SK-N-SH treated with all-trans-retinoic acid at 6 μM for 48 hours (cell line): ENCODE measurements at regions not wholly inside any gene's neighbourhood (a gene's known extent, or its start where the extent isn't known, plus 50 kb on each side); places are given as distances from the start of the nearest gene placed in this dataset.

ENCODE experiments used
- ATAC-seq: fragments of 200-7000 bp; cut with Tn5 transposase; 3 replicates; pipeline ENCODE4 v1.9.1; 2020; ENCODE audit warnings: mild to moderate bottlenecking, moderate library complexity
- ARNTL ChIP-seq: fragments of 450-650 bp; formaldehyde crosslinking; IDR thresholded peaks from 2 replicates; pipeline ENCODE4 v1.5.0; 2020; ENCODE audit warnings: low read depth, mild to moderate bottlenecking, moderate library complexity, borderline replicate concordance
- BACH2 ChIP-seq: fragments of 250-450 bp; sonication (Bioruptor Pico); IDR thresholded peaks from 2 replicates; pipeline ENCODE4 v1.9.0; 2021; ENCODE audit warnings: mild to moderate bottlenecking, borderline replicate concordance
- CREB5 ChIP-seq: fragments of 250-450 bp; sonication (Bioruptor Pico); IDR thresholded peaks from 2 replicates; pipeline ENCODE4 v1.5.1; 2020; ENCODE audit warnings: low read depth, mild to moderate bottlenecking, moderate library complexity
- CSDC2 ChIP-seq: fragments of 250-450 bp; sonication (Bioruptor Pico); IDR thresholded peaks from 2 replicates; pipeline ENCODE4 v1.5.0; 2020; ENCODE audit warnings: mild to moderate bottlenecking, moderate library complexity
- CSRNP3 ChIP-seq: fragments of 250-450 bp; sonication (Bioruptor Pico); IDR thresholded peaks from 2 replicates; pipeline ENCODE4 v1.5.1; 2021; ENCODE audit warnings: mild to moderate bottlenecking, moderate library complexity
- ESRRG ChIP-seq: fragments of 250-450 bp; sonication (Bioruptor Pico); IDR thresholded peaks from 2 replicates; pipeline ENCODE4 v1.6.1; 2021; ENCODE audit warnings: mild to moderate bottlenecking
- GLIS3 ChIP-seq: fragments of 250-450 bp; sonication (Bioruptor Pico); IDR thresholded peaks from 2 replicates; pipeline ENCODE4 v1.5.0; 2020; ENCODE audit warnings: mild to moderate bottlenecking, moderate library complexity
- ISL1 ChIP-seq: fragments of 250-450 bp; sonication (Bioruptor Pico); IDR thresholded peaks from 2 replicates; pipeline ENCODE4 v2.1.2; 2022; ENCODE audit warnings: mild to moderate bottlenecking, moderate library complexity
- OSR1 ChIP-seq: fragments of 250-450 bp; sonication (Bioruptor Pico); IDR thresholded peaks from 2 replicates; pipeline ENCODE4 v1.8.0; 2022; ENCODE audit warnings: moderate library complexity, mild to moderate bottlenecking, inconsistent platforms
- POU6F1 ChIP-seq: fragments of 250-450 bp; sonication (Bioruptor Pico); IDR thresholded peaks from 2 replicates; pipeline ENCODE4 v1.8.0; 2021; ENCODE audit warnings: low read depth, mild to moderate bottlenecking, moderate library complexity, borderline replicate concordance
- PPARA ChIP-seq: fragments of 250-450 bp; sonication (Bioruptor Pico); IDR thresholded peaks from 2 replicates; pipeline ENCODE4 v1.5.0; 2020; ENCODE audit warnings: mild to moderate bottlenecking, borderline replicate concordance
- RARB ChIP-seq: fragments of 250-450 bp; sonication (Bioruptor Pico); IDR thresholded peaks from 2 replicates; pipeline ENCODE4 v1.8.0; 2021; ENCODE audit warnings: mild to moderate bottlenecking, moderate library complexity
- SNAI2 ChIP-seq: fragments of 250-450 bp; sonication (Bioruptor Pico); IDR thresholded peaks from 2 replicates; pipeline ENCODE4 v1.5.0; 2020; ENCODE audit warnings: mild to moderate bottlenecking, moderate library complexity
- TOX ChIP-seq: fragments of 250-450 bp; sonication (Bioruptor Pico); IDR thresholded peaks from 2 replicates; pipeline ENCODE4 v1.8.0; 2021; ENCODE audit warnings: mild to moderate bottlenecking, moderate library complexity, borderline replicate concordance
- TSHZ2 ChIP-seq: fragments of 250-450 bp; sonication (Bioruptor Pico); IDR thresholded peaks from 2 replicates; pipeline ENCODE4 v1.5.0; 2020; ENCODE audit warnings: mild to moderate bottlenecking, moderate library complexity
- ZC3H10 ChIP-seq: fragments of 250-450 bp; sonication (Bioruptor Pico); IDR thresholded peaks from 2 replicates; pipeline ENCODE4 v1.5.1; 2021; ENCODE audit warnings: mild to moderate bottlenecking, moderate library complexity
- ZFP3 ChIP-seq: fragments of 250-450 bp; sonication (Bioruptor Pico); IDR thresholded peaks from 2 replicates; pipeline ENCODE4 v1.5.0; 2020; ENCODE audit warnings: mild to moderate bottlenecking, moderate library complexity
- ZFP30 ChIP-seq: fragments of 450-650 bp; formaldehyde crosslinking; IDR thresholded peaks from 2 replicates; pipeline ENCODE4 v1.5.0; 2022; ENCODE audit warnings: mild to moderate bottlenecking, moderate library complexity
- ZNF565 ChIP-seq: fragments of 450-650 bp; formaldehyde crosslinking; conservative IDR thresholded peaks from 2 replicates; pipeline ENCODE4 v1.5.0; 2020; ENCODE audit warnings: low read depth, mild to moderate bottlenecking, moderate library complexity
- ZNF70 ChIP-seq: fragments of 450-650 bp; formaldehyde crosslinking; IDR thresholded peaks from 2 replicates; pipeline ENCODE4 v1.5.0; 2020; ENCODE audit warnings: mild to moderate bottlenecking, moderate library complexity
- TF ChIP-seq, protein P1 (sequence below): fragments of 250-450 bp; sonication (Bioruptor Pico); IDR thresholded peaks from 2 replicates; pipeline ENCODE4 v1.8.0; 2020; ENCODE audit warnings: mild to moderate bottlenecking, moderate library complexity, borderline replicate concordance

DNA sequence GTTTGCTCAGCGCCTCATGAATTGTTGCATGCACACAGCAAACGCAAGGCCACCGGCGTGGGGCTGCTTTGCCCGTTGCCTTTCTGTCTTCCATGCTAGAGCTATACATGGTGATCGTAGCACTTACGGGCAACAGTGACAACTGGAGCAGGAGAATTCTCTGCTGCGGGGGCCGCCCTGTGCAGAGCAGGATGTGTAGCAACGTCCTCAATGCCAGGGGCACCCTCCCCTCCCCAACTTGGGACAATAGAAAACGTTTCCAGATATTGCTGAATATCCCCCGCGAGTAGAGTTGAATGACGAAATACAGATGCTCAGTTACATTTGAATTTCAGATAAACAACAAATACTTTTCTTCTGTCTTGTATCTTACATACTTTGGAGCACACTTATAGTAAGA lies 198.7 kb downstream of the TFAP2C start:
- TF ChIP-seq TOX (CRISPR knock-in tag): no peak
- TF ChIP-seq OSR1 (CRISPR knock-in tag): no peak
- no peak for TF ChIP-seq CSDC2 (CRISPR knock-in tag)
- no peak for TF ChIP-seq CSRNP3 (CRISPR knock-in tag)
- TF ChIP-seq ISL1 (CRISPR knock-in tag): no peak
- no peak for TF ChIP-seq ARNTL (CRISPR knock-in tag)
- TF ChIP-seq ZNF565 (CRISPR knock-in tag): no peak
- no peak for TF ChIP-seq TSHZ2 (CRISPR knock-in tag)
- no peak for TF ChIP-seq PPARA (CRISPR knock-in tag)
- TF ChIP-seq ZFP30: no peak
- no peak for TF ChIP-seq GLIS3
- TF ChIP-seq ZC3H10: no peak
- TF ChIP-seq ZFP3 (CRISPR knock-in tag): no peak
- no peak for TF ChIP-seq RARB
- TF ChIP-seq ZNF70 (CRISPR knock-in tag): no peak
- TF ChIP-seq ESRRG (CRISPR knock-in tag): no peak
- no peak for TF ChIP-seq BACH2
- no peak for TF ChIP-seq SNAI2 (CRISPR knock-in tag)
- TF ChIP-seq, protein P1, sequence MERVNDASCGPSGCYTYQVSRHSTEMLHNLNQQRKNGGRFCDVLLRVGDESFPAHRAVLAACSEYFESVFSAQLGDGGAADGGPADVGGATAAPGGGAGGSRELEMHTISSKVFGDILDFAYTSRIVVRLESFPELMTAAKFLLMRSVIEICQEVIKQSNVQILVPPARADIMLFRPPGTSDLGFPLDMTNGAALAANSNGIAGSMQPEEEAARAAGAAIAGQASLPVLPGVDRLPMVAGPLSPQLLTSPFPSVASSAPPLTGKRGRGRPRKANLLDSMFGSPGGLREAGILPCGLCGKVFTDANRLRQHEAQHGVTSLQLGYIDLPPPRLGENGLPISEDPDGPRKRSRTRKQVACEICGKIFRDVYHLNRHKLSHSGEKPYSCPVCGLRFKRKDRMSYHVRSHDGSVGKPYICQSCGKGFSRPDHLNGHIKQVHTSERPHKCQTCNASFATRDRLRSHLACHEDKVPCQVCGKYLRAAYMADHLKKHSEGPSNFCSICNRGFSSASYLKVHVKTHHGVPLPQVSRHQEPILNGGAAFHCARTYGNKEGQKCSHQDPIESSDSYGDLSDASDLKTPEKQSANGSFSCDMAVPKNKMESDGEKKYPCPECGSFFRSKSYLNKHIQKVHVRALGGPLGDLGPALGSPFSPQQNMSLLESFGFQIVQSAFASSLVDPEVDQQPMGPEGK (CRISPR knock-in tag): no peak
- TF ChIP-seq, all 23 proteins: peak for 0
- no peak for ATAC-seq

DNA sequence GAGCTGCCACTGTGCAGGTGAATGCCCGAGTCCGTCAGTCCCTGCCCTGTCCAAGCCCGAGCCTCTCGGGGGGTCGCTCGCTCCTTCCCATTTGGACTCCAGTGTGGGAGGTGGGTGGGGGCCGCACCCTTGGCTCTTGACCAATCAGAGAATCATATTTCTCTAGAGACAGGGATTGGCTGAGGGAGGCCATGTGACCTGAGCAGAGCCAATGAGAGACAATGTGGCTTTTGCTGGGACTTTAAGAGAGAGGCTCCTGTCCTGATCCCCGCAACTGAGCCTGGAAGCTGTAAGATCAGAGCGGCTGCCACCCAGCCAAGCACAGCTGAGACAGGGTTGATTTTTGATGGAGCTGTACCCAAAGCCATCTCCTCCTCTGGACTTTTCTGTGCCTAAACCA lies 199.3 kb downstream of the TFAP2C start:
- peak; percentile 24; the same call in 2 of the 3 replicates for ATAC-seq
- TF ChIP-seq GLIS3: no peak
- TF ChIP-seq BACH2: no peak
- TF ChIP-seq TOX (CRISPR knock-in tag): no peak
- TF ChIP-seq, protein P1 (CRISPR knock-in tag): no peak
- TF ChIP-seq ZFP30: no peak
- TF ChIP-seq ARNTL (CRISPR knock-in tag): no peak
- TF ChIP-seq PPARA (CRISPR knock-in tag): no peak
- no peak for TF ChIP-seq POU6F1 (CRISPR knock-in tag)
- TF ChIP-seq SNAI2 (CRISPR knock-in tag): no peak

DNA sequence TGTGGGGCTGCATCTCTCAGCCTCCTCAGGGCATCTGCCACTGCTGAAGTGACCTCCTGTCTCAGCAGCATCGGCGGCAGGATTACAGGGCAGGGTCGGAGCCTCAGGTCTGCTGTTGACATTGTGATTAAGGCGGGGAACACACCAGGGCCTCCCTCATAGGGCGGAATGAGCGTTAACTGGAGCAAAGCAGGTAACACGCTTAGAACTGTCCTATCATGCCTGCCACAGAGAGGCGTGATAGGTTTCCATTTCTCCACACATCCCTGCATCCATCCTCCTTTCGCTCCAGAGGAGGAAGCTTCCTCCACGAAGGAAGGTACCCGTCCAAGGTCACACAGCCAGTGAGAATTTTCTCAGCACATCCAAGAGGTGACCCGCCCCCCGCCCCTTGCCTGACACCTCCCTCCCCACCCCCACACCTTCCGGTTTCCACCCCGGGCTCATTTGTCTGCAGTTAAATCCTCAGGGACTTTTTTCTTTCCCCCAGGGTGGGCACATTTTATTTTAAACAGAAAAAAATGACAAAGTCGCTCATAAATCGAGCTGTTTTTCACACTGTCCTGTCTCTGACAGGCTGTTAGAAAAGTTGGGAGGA lies 200.8 kb downstream of the TFAP2C start:
- ATAC-seq: no peak
- TF ChIP-seq BACH2: no peak
- no peak for TF ChIP-seq ESRRG (CRISPR knock-in tag)
- TF ChIP-seq ZNF70 (CRISPR knock-in tag): no peak
- TF ChIP-seq RARB: no peak
- TF ChIP-seq PPARA (CRISPR knock-in tag): no peak
- no peak for TF ChIP-seq ARNTL (CRISPR knock-in tag)
- no peak for TF ChIP-seq ZNF565 (CRISPR knock-in tag)
- TF ChIP-seq ZC3H10: no peak
- no peak for TF ChIP-seq ZFP30
- no peak for TF ChIP-seq OSR1 (CRISPR knock-in tag)
- TF ChIP-seq CREB5: no peak
- no peak for TF ChIP-seq ZFP3 (CRISPR knock-in tag)
- TF ChIP-seq, protein P1 (CRISPR knock-in tag): no peak
- TF ChIP-seq TOX (CRISPR knock-in tag): no peak
- TF ChIP-seq GLIS3: no peak
- no peak for TF ChIP-seq CSDC2 (CRISPR knock-in tag)
